Effector memory CD4-positive, alpha-beta T cell (primary cell): ENCODE measurements at regions not wholly inside any gene's neighbourhood (a gene's known extent, or its start where the extent isn't known, plus 50 kb on each side); places are given as distances from the start of the nearest gene placed in this dataset.

Experiments used
- DNase-seq, 3 donors: peaks; one replicate each; pipeline ENCODE4 v3.0.0-alpha.2; 2020
- H3K27ac ChIP-seq: 2 replicates; pipeline ENCODE4 v1.7.0; 2013; ENCODE audit warnings: mild to moderate bottlenecking, low read length, moderate library complexity; ENCODE audit not compliant: insufficient read depth, poor library complexity, severe bottlenecking
- H3K27me3 ChIP-seq: replicated peaks from 2 replicates; pipeline ENCODE4 v1.7.0; 2013; ENCODE audit warnings: mild to moderate bottlenecking, low read length; ENCODE audit not compliant: insufficient read depth, control insufficient read depth, poor library complexity, severe bottlenecking
- H3K36me3 ChIP-seq: 2 replicates; pipeline ENCODE4 v1.7.0; 2013; ENCODE audit warnings: mild to moderate bottlenecking, low read length, moderate library complexity; ENCODE audit not compliant: control insufficient read depth, insufficient read depth
- H3K4me1 ChIP-seq: 2 replicates; pipeline ENCODE4 v1.7.0; 2013; ENCODE audit warnings: low read length, mild to moderate bottlenecking; ENCODE audit not compliant: control insufficient read depth, insufficient read depth, poor library complexity, severe bottlenecking
- H3K4me3 ChIP-seq: 2 replicates; pipeline ENCODE4 v1.7.0; 2013; ENCODE audit warnings: low read length, low read depth, mild to moderate bottlenecking; ENCODE audit not compliant: insufficient read depth, poor library complexity, severe bottlenecking
- H3K9me3 ChIP-seq: 2 replicates; pipeline ENCODE4 v1.7.0; 2013; ENCODE audit warnings: mild to moderate bottlenecking, low read length, moderate library complexity; ENCODE audit not compliant: control insufficient read depth

- no peaks in the 10 kb centered on the region for H3K36me3 ChIP-seq
- no peak for DNase-seq
- H3K4me3 ChIP-seq = no peak overlapping the region
- no peaks in the 10 kb centered on the region for H3K9me3 ChIP-seq
- no peak overlapping the region for H3K27ac ChIP-seq
- H3K4me1 ChIP-seq = no peaks in the 10 kb centered on the region
- no peaks in the 10 kb centered on the region for H3K27me3 ChIP-seq
These were observed 65.3 kb upstream of the IL12A start for GRCh38 chr3:159923336-159923735.

GRCh38 chr3:159923956-159924355 lies 64.7 kb upstream of the IL12A start:
- Histone ChIP-seq H3K4me3 (no peak overlapping the region), H3K36me3 (no peaks in the 10 kb centered on the region), H3K27ac (no peak overlapping the region), H3K9me3 (no peaks in the 10 kb centered on the region), H3K27me3 (no peaks in the 10 kb centered on the region), H3K4me1 (no peaks in the 10 kb centered on the region)
- DNase-seq = no peak

- Histone ChIP-seq H3K27ac (no peak overlapping the region), H3K36me3 (no peaks in the 10 kb centered on the region), H3K4me1 (no peaks in the 10 kb centered on the region), H3K27me3 (no peaks in the 10 kb centered on the region), H3K9me3 (no peaks in the 10 kb centered on the region), H3K4me3 (no peak overlapping the region)
- DNase-seq = no peak
These were observed 64.2 kb upstream of the IL12A start for GRCh38 chr3:159924411-159924810.

- H3K9me3 ChIP-seq = no peaks in the 10 kb centered on the region
- H3K36me3 ChIP-seq = no peaks in the 10 kb centered on the region
- DNase-seq = no peak
- H3K27ac ChIP-seq = no peak overlapping the region
- H3K4me3 ChIP-seq = no peak overlapping the region
- no peaks in the 10 kb centered on the region for H3K4me1 ChIP-seq
- no peaks in the 10 kb centered on the region for H3K27me3 ChIP-seq
These were observed 63.4 kb upstream of the IL12A start for GRCh38 chr3:159925248-159925647.

- Histone ChIP-seq H3K4me1 (no peaks in the 10 kb centered on the region), H3K27me3 (no peaks in the 10 kb centered on the region), H3K27ac (no peak overlapping the region), H3K36me3 (no peaks in the 10 kb centered on the region), H3K9me3 (no peaks in the 10 kb centered on the region), H3K4me3 (no peak overlapping the region)
- no peak for DNase-seq
These were observed 62.1 kb upstream of the IL12A start for GRCh38 chr3:159926573-159926972.

- DNase-seq = no peak
- Histone ChIP-seq H3K9me3 (no peaks in the 10 kb centered on the region), H3K4me3 (no peak overlapping the region), H3K4me1 (no peaks in the 10 kb centered on the region), H3K27me3 (no peaks in the 10 kb centered on the region), H3K36me3 (no peaks in the 10 kb centered on the region), H3K27ac (no peak overlapping the region)
These were observed 60.6 kb upstream of the IL12A start for GRCh38 chr3:159928071-159928491.

GRCh38 chr3:159928666-159929065 lies 60.0 kb upstream of the IL12A start:
- H3K36me3 ChIP-seq = no peaks in the 10 kb centered on the region
- no peak overlapping the region for H3K4me3 ChIP-seq
- no peak for DNase-seq
- no peaks in the 10 kb centered on the region for H3K4me1 ChIP-seq
- no peaks in the 10 kb centered on the region for H3K27me3 ChIP-seq
- H3K9me3 ChIP-seq = no peaks in the 10 kb centered on the region
- no peak overlapping the region for H3K27ac ChIP-seq

- Histone ChIP-seq H3K4me1 (no peaks in the 10 kb centered on the region), H3K4me3 (no peak overlapping the region), H3K27me3 (no peaks in the 10 kb centered on the region), H3K27ac (no peak overlapping the region), H3K36me3 (no peaks in the 10 kb centered on the region), H3K9me3 (no peaks in the 10 kb centered on the region)
- no peak for DNase-seq
These were observed 59.2 kb upstream of the IL12A start for GRCh38 chr3:159929171-159930141.

GRCh38 chr3:159934216-159934615 lies 54.4 kb upstream of the IL12A start:
- Histone ChIP-seq H3K36me3 (no peaks in the 10 kb centered on the region), H3K9me3 (no peaks in the 10 kb centered on the region), H3K27me3 (no peaks in the 10 kb centered on the region), H3K27ac (no peak overlapping the region), H3K4me3 (no peak overlapping the region), H3K4me1 (no peaks in the 10 kb centered on the region)
- no peak for DNase-seq

- Histone ChIP-seq H3K9me3 (no peaks in the 10 kb centered on the region), H3K27ac (no peak overlapping the region), H3K4me1 (no peaks in the 10 kb centered on the region), H3K4me3 (no peak overlapping the region), H3K27me3 (no peaks in the 10 kb centered on the region), H3K36me3 (no peaks in the 10 kb centered on the region)
- no peak for DNase-seq
These were observed 52.1 kb upstream of the IL12A start for GRCh38 chr3:159936541-159936940.
